Breast epithelium (tissue), 4 donors: ENCODE measurements at regions not wholly inside any gene's neighbourhood (a gene's known extent, or its start where the extent isn't known, plus 50 kb on each side); places are given as distances from the start of the nearest gene placed in this dataset.
A peak's percentile ranks its signal among the peaks of the same experiment; 100 is the strongest.

Experiments
- DNase-seq, 2 donors: peaks; one replicate each; pipeline ENCODE4 v3.0.0-alpha.2; 2019; ENCODE audit warnings: low spot score in 2 of 2
- H3K27ac ChIP-seq, 2 donors: fragments of 200-600 bp; sonication (generic) in 1 of 2; one replicate each; pipeline ENCODE4 v1.5.1; 2016 to 2019; ENCODE audit warnings: mild to moderate bottlenecking in 1 of 2
- H3K27me3 ChIP-seq, 2 donors: fragments of 200-600 bp; sonication (generic) in 1 of 2; one replicate each; pipeline versions ENCODE4 v1.5.1 to v1.6.0; 2017 to 2019; ENCODE audit warnings: control low read depth in 1 of 2, mild to moderate bottlenecking in 1 of 2
- H3K36me3 ChIP-seq: fragments of 200-600 bp; one replicate; pipeline ENCODE4 v1.5.1; 2019
- H3K4me1 ChIP-seq, 2 donors: fragments of 200-600 bp; sonication (generic); one replicate each; pipeline ENCODE4 v1.5.1; 2016 to 2019; ENCODE audit warnings: control low read depth in 1 of 2
- H3K4me3 ChIP-seq, 3 donors: fragments of 200-600 bp; sonication (generic); 1 replicate in 2 of 3; 2 replicates in 1 of 3; pipeline ENCODE4 v1.5.1; 2016 to 2019; ENCODE audit warnings: mild to moderate bottlenecking in 3 of 3, moderate library complexity in 2 of 3
- H3K9me3 ChIP-seq, 2 donors: fragments of 200-600 bp; sonication (generic) in 1 of 2; one replicate each; pipeline ENCODE4 v1.5.1; 2016 to 2019; ENCODE audit warnings: control low read depth in 1 of 2
- CTCF ChIP-seq, 3 donors: fragments of 450-650 bp; IDR thresholded peaks; one replicate each; pipeline ENCODE4 v1.5.1; 2016 to 2017; ENCODE audit warnings: antibody characterized with exemption in 3 of 3, mild to moderate bottlenecking in 3 of 3, moderate library complexity in 3 of 3
- POLR2A ChIP-seq: fragments of 450-650 bp; IDR thresholded peaks from one replicate; pipeline ENCODE4 v1.6.1; 2016; ENCODE audit warnings: antibody characterized with exemption, mild to moderate bottlenecking, moderate library complexity
- POLR2AphosphoS5 ChIP-seq, 3 donors: sonication (generic); formaldehyde crosslinking; IDR thresholded peaks; one replicate each; pipeline ENCODE4 v1.6.1; 2017; ENCODE audit warnings: antibody characterized with exemption in 3 of 3
- intact Hi-C: fragments of 100-400 bp; cut with DNase I; formaldehyde crosslinking; loops from one replicate; pipeline ENCODE4 v1.15.1; 2023; ENCODE audit warnings: low total_unique reads

- H3K36me3 ChIP-seq: no peaks in the 10 kb centered on the region
- H3K4me1 ChIP-seq: no peaks in the 10 kb centered on the region
- intact Hi-C loops: no loop called here
- H3K9me3 ChIP-seq: no peaks in the 10 kb centered on the region
- no peak overlapping the region for H3K27ac ChIP-seq
- H3K27me3 ChIP-seq: no peaks in the 10 kb centered on the region
- no peak for DNase-seq
- TF ChIP-seq POLR2AphosphoS5 (IDR thresholded peaks at IDR 0.05) (no peak), POLR2A (no peak), CTCF (IDR thresholded peaks at IDR 0.05) (peak in 2 of 3 donors; percentile 47 to 57)
- no peak overlapping the region for H3K4me3 ChIP-seq
Observed at GRCh38 chr12:77724367-77724957, 106.2 kb upstream of the NAV3 start.

DNA sequence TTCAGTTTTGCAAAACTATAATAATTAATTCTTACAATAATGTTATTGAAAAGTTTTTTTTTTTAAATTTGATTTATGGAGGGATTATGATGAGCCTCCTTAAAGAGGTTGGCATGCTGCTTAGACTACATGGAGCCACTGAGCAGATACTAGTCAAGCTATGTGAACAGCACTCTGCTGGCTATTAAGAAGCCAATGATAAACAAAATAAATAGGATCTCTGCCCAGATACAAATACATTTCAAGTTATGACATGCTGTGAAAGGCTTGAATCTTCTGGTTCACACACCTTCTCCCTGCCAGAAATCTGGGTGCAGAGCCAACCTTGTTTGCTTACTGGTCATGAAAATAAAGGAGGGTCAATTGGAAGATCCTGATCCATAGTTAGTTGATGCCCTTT, 107.4 kb upstream of the NAV3 start:
- H3K4me3 ChIP-seq: no peak overlapping the region
- TF ChIP-seq POLR2A (no peak), POLR2AphosphoS5 (IDR thresholded peaks at IDR 0.05) (no peak), CTCF (IDR thresholded peaks at IDR 0.05) (no peak)
- H3K4me1 ChIP-seq: no peaks in the 10 kb centered on the region
- no peaks in the 10 kb centered on the region for H3K9me3 ChIP-seq
- intact Hi-C loops: no loop called here
- no peaks in the 10 kb centered on the region for H3K36me3 ChIP-seq
- DNase-seq: no peak
- no peaks in the 10 kb centered on the region for H3K27me3 ChIP-seq
- no peak overlapping the region for H3K27ac ChIP-seq

DNA sequence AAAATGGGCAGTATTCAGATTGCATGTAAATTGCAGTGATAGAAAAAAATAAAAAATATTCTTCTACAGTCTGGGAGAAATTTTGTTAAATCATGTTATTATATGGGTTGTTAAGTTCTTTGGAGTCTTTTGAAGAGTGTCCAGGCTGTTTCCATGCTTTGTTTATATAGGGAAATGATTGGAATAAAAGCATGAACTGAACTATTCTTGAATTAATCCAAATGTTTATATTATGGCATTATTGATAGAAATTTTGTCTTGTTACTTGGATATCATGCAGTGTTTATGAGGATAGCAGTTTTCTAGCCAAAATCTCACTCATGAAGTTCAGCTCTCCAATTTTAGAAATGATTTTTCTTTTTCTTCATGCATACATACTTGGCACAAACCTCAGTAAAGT, 108.2 kb upstream of the NAV3 start:
- Histone ChIP-seq H3K36me3 (no peaks in the 10 kb centered on the region), H3K4me1 (no peaks in the 10 kb centered on the region), H3K27me3 (no peaks in the 10 kb centered on the region), H3K4me3 (no peak overlapping the region), H3K27ac (no peak overlapping the region), H3K9me3 (no peaks in the 10 kb centered on the region)
- DNase-seq: no peak
- no peak for TF ChIP-seq POLR2AphosphoS5 (IDR thresholded peaks at IDR 0.05)
- no peak for TF ChIP-seq CTCF (IDR thresholded peaks at IDR 0.05)
- TF ChIP-seq POLR2A: no peak
- intact Hi-C loops: no loop called here

DNA sequence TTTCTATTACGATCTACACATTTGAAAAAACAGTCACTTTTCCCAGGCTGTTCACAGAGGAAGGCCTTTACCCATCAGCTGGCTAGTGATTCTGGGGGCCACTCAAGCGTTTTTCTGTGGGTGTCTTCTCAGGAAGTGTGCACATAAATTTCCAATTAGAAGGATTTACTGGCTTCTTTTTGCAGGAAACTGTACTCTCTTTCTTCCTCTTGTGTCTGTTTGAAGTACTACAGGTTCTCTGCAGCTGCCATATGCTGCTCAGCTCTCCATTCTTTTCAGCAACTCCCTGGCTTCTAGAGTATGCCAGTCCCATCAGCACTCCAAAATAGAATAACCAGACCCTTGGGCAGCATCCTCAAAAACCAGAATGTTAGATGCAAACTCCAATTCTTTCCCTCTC, 110.4 kb upstream of the NAV3 start:
- DNase-seq: no peak
- H3K9me3 ChIP-seq: no peaks in the 10 kb centered on the region
- no peaks in the 10 kb centered on the region for H3K4me1 ChIP-seq
- no peak overlapping the region for H3K4me3 ChIP-seq
- intact Hi-C loops: no loop called here
- no peak overlapping the region for H3K27ac ChIP-seq
- H3K27me3 ChIP-seq: no peaks in the 10 kb centered on the region
- peak in 1 of 3 donors; percentile 16 for TF ChIP-seq CTCF (IDR thresholded peaks at IDR 0.05)
- no peak for TF ChIP-seq POLR2AphosphoS5 (IDR thresholded peaks at IDR 0.05)
- no peaks in the 10 kb centered on the region for H3K36me3 ChIP-seq

DNA sequence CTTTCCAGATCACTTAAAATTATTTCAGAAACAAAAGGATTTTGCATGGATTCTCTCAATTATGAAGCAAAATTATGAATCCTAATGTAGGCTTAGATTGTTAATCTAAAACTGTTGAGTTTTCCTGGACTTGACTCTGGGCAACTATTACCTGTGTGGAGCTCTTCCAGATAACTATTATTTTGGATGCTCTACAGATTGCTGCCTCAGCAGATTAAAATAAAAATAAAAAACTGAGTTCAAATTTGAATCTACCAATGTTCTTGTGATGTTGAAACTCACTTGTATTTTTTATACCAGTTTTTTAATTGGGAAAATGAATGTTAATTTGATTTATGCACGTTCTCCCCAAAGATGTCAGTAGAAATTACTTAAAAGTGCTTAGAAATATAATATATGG, 120.5 kb upstream of the NAV3 start:
- Histone ChIP-seq H3K27me3 (no peaks in the 10 kb centered on the region), H3K36me3 (no peaks in the 10 kb centered on the region), H3K27ac (no peak overlapping the region), H3K4me3 (no peak overlapping the region), H3K9me3 (no peaks in the 10 kb centered on the region), H3K4me1 (no peaks in the 10 kb centered on the region)
- TF ChIP-seq CTCF (IDR thresholded peaks at IDR 0.05) (no peak), POLR2AphosphoS5 (IDR thresholded peaks at IDR 0.05) (no peak), POLR2A (no peak)
- intact Hi-C loops: no loop called here
- no peak for DNase-seq
